ENCODE measurements at regions not wholly inside any gene's neighbourhood (a gene's known extent, or its start where the extent isn't known, plus 50 kb on each side); places are given as distances from the start of the nearest gene placed in this dataset.

DNA sequence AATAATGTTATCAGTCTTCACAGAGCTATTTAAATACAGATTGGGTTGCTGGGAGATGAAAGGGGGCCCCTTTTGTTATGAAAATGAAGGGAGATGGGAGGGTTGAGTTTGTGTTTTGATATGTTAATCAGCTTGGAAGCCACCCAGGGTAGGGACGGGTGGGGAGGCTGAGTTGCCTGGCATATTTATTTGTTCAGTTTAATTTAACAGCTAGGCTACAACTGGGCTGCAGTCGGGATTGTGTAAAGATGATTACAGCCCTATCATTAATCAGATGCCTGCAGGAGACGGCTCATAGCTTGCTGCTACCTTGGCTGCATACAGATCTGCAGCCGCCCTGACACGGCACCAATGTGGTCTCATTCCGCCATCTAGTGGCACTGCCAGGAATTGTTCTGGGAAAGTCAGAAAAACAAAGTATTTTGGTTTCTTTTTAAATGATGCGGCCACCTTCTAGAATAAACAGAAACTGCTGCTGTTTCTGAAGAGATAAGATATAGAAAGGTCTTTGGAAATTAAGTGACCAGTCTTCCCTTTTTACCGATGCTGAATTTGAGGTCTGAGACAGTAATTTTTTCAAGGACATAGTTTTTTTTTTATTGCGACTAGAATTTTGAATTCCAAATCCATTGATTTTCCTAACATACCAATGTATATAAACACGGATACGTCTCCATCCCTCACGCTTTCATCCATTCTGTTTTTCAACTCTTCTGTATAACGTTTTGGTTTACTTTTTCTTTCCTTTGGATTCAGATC is 458.0 kb upstream of the ASIC2 start:
- peak; percentile 47 for DNase-seq (ENCODE audit: extremely low read depth, low read depth)

DNA sequence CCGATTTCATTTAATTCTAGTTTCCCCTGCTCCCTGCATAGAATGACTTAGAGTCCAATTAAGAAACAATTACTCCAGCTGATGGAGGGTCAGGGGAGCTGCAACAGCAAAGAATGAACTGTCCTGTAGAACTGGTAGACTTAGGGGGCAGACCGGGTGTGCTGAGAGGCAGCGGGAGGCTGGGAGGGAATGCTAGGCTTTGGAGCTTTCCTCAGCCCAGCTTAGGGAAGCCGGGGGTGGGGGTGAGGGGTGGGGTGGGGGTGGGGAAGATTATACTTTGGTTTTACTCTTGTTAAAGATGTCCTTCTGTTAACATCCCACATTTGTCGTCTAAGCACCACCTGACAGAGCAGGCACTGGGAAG is 458.6 kb upstream of the ASIC2 start:
- no peak for DNase-seq (ENCODE audit: extremely low read depth, low read depth)

- DNase-seq (ENCODE audit: extremely low read depth, low read depth), result no peak
Observed at GRCh38 chr17:33753452-33753851, 460.4 kb upstream of the ASIC2 start.

DNA sequence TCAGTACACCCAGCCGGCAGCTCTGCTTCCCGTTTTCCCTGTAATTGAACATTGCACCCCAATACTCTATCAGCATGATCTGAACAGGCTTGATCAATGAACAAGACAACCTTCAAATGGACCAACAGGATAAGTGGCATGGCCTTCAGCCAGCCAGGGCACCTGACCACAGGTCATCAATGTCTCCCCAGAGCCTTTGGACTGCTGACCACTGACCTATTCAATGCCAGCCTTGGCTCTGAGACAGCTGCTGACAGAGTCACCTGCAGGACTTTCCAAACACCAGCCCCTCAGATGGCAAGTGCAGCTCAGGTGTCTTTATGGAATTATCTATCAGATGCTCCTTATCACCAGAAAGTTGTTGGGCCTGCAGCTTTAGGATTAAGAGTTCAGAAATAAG is 462.9 kb upstream of the ASIC2 start:
- DNase-seq (ENCODE audit: extremely low read depth, low read depth), result no peak

DNA sequence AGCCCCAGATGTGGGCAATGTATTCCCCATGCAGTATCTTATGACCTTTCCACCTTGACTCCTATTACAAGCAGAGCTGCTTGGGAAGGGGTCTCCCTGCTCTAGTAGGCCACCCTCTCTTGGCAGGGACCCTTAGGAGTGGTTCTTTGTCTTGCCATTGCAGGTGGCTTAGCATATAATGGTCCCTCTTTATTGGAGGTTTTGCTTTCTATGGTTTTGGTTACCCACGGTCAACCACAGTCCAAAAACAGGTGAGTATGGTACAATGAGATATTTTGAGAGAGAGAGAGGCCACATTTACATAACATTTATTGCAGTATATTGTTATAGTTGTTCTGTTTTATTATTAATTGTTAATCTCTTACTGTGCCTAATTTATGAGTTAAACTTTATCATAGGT is 472.8 kb upstream of the ASIC2 start:
- DNase-seq (ENCODE audit: extremely low read depth, low read depth), result no peak

- no peak for DNase-seq (ENCODE audit: extremely low read depth, low read depth)
Observed at GRCh38 chr17:33766721-33767120, 473.6 kb upstream of the ASIC2 start.

DNA sequence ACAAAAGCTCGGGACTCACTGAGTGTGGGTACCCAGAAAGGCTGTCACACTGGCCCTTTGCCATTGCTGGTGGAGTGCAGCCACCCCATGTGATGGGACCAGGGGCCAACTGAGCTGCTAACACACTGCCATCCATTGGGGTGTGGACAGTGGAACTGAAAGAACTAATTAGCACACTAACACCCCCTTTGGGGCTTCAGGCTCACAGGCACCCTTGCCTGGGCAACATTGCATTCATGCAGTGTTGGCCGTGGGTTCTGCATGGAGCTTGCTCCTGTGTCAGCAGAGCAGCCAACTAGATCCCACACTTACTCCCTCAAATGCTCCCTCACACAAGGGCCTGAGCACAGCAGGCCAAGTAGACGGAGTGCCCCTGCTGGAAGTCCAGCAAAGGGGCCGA is 476.0 kb upstream of the ASIC2 start:
- no peak for DNase-seq (ENCODE audit: extremely low read depth, low read depth)

DNA sequence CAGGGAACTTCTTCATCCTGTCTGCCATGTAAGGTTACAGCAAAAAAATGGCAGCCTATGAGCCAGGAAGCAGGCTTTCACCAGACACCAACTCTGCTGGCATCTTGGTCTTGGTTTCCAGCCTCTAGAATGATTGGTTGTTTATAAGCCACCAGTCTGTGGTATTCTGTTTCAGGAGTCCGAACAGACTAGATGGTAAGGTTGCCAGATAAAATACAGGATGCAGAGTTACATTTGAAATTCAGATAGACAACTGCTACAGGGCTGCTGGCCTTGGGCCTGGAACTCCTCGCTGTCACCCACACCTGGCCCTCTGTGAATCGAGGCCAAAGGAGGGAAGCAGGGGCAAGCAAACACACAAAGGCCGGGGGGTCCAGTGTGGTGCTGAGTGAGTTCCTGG is 478.8 kb upstream of the CCL2 start:
- no peak for DNase-seq (ENCODE audit: extremely low read depth, low read depth)

DNA sequence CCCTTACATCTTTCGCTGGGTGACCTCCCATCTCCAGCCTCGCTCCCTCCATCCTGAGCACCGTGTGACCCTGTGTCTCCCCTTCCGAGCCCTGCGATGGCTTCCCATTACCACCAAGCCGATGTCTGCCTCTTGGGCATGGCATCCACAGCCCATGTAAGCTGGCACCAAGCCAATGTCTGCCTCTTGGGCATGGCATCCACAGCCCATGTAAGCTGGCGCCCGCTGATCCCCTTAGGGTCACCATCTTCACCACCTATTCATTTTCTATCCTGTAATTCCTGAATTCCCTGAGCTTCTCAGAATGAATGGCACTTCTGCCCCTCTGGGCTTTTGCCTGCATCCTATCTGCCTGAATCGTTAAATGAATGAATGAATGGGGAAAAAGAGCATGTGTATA is 478.2 kb upstream of the CCL2 start:
- DNase-seq (ENCODE audit: extremely low read depth, low read depth), result no peak

GRCh38 chr17:33777674-33778073 is 477.4 kb upstream of the CCL2 start:
- DNase-seq (ENCODE audit: extremely low read depth, low read depth), result no peak

- no peak for DNase-seq (ENCODE audit: extremely low read depth, low read depth)
Observed at GRCh38 chr17:33778505-33779233, 476.4 kb upstream of the CCL2 start.

GRCh38 chr17:33779234-33779591 is 475.9 kb upstream of the CCL2 start:
- peak; percentile 30 for DNase-seq (ENCODE audit: extremely low read depth, low read depth)

DNA sequence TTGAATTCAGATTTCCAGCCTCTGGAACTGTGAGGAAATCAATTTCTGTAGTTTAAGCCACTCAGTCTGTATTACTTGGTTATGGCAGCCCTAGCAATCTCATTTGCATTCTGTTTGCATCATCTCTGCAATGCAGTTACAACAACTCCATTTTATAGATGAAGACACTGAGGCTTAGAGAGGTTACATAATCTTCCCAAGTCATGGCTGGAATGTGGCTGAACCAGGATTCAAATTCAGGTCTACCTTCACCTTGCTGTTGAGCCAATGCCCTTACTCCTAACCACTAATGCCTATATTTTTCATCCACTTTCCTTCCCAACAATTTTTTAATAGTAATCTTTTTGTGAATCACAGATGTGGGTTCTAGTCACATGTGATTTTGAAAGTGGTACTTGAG is 469.8 kb upstream of the CCL2 start:
- no peak for DNase-seq (ENCODE audit: extremely low read depth, low read depth)

DNA sequence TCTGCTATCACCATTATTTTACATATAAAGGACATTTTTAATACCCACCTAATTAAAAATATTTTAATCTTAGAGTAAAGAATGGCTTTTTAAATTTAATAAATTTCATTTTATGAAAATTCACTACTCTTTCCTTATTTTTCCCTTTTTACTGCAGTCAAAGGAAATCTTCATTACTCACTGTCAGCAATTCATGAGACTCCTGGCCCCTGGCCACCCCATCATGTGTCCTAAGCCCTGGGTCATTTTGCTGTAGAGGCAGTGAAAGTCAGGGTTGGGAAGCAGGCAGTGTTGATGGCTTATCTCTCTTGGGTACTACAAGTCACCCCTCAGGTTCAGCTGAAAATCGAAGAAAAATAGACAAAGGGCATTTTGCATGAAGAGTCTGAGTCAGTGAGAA is 468.6 kb upstream of the CCL2 start:
- DNase-seq (ENCODE audit: extremely low read depth, low read depth), result no peak

GRCh38 chr17:33789658-33790057 is 465.4 kb upstream of the CCL2 start:
- DNase-seq (ENCODE audit: extremely low read depth, low read depth), result no peak

- no peak for DNase-seq (ENCODE audit: extremely low read depth, low read depth)
Observed at GRCh38 chr17:33797181-33797580, 457.9 kb upstream of the CCL2 start.

DNA sequence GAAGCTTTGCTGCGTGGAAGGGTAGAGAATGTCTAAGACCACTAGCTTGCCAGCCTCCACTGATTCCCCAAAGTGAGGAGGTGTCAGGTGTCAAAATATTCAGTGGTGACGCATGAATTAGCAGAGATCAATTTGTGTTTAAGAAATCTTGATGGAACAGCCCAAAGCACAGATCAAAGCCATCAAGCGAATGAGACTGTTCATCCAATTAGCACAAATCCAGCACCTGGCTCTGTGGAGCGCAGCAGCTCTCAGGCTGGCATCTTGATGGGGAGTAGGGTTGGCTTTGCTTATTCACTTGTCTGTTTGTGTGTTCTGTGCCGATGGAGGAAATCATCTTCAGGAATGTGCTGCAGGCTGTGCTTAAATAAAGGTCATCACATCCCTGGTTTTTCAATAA is 456.8 kb upstream of the CCL2 start:
- no peak for DNase-seq (ENCODE audit: extremely low read depth, low read depth)

DNA sequence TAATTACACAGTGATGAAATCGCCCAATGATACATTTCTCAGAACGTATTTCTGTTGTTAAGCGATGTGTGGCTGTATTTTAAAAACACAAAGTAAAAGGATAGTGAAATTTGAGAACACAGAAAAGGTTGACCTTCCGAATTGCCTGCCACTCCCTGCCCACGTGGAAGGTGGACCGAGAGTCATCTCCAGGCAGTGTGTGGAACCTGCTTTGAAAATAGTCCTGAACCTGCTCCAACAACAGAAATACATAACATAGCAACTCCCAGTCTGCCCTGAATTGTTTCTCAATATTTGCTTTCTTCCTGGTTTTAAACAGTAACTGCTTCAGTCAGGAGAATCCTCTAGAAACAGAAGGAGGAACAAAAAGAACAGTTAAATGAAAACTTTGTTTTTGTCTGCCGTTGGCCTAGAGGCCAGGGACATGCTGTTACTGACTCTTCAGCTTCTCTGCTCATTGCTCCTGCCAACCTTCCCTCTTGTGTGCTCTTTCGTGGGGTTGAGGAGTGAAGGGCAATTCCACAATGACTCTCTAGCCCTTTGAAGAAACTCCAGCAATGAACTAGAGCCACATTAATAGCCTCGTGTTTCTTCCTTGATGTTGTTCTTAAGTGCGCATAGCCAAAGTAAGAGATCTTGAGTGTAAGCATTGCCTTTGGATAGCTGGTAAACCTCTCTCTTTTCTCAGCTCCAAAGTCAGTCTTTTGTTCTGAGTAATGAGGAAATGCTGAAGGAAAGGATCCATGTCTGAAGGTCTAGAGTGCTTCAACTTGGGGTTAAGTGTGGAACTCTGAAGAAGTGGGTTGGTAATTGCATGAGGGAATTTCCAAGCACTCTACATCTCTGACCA is 452.5 kb upstream of the CCL2 start:
- DNase-seq (ENCODE audit: extremely low read depth, low read depth), result no peak

GRCh38 chr17:33803199-33803685 is 451.8 kb upstream of the CCL2 start:
- DNase-seq (ENCODE audit: extremely low read depth, low read depth), result no peak

GRCh38 chr17:33803686-33804085 is 451.4 kb upstream of the CCL2 start:
- no peak for DNase-seq (ENCODE audit: extremely low read depth, low read depth)

GRCh38 chr17:33804401-33804800 is 450.7 kb upstream of the CCL2 start:
- peak; percentile 12 for DNase-seq (ENCODE audit: extremely low read depth, low read depth)

DNA sequence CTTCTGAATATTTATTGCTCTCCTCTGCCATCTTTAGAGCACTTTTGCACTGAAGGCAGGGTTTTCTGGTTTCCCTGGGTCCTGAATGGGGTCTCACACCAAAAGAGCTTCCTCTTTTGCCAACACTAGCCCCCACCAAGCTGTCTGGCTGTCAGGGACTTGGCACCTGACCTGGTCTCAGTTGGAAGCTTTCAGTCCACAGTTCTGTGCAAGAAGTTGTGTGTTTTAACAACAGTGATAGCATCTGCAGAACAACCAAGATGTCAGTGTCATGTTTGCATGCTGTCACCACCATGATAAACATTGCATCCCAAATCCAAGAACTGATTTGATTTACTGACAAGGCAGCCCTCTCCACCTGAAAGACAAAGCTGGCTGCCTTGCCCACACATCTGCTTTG is 448.5 kb upstream of the CCL2 start:
- no peak for DNase-seq (ENCODE audit: extremely low read depth, low read depth)

All from NCI-H460 (cell line).